SK-N-SH treated with all-trans-retinoic acid at 6 μM for 48 hours (cell line): ENCODE measurements at regions not wholly inside any gene's neighbourhood (a gene's known extent, or its start where the extent isn't known, plus 50 kb on each side); places are given as distances from the start of the nearest gene placed in this dataset.

ENCODE experiments used
- ISL1 ChIP-seq: fragments of 250-450 bp; sonication (Bioruptor Pico); IDR thresholded peaks from 2 replicates; pipeline ENCODE4 v2.1.2; 2022; ENCODE audit warnings: mild to moderate bottlenecking, moderate library complexity
- ZFP3 ChIP-seq: fragments of 250-450 bp; sonication (Bioruptor Pico); IDR thresholded peaks from 2 replicates; pipeline ENCODE4 v1.5.0; 2020; ENCODE audit warnings: mild to moderate bottlenecking, moderate library complexity

DNA sequence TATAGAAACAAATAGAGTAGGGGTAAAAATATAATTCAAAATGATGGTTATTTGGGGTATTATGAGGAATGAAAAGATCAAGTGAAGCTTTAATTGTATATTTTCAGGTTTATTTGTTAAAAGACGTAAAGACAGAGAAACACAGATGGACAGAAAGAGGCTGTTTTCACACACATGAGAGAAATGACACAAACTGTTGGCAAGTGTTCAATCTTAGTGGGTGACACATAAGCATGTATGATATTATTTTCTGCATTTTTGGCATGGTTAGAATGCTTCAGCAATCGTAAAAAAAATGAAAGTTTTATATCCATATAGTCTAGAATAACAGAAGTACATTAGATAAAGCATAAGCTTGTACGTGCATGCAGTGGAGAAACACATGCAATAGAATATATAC lies 464.4 kb upstream of the AKR1E2 start:
- TF ChIP-seq ZFP3 (CRISPR knock-in tag) (no peak), ISL1 (CRISPR knock-in tag) (no peak)
